Endothelial cell of hepatic sinusoid (primary cell): ENCODE measurements at regions not wholly inside any gene's neighbourhood (a gene's known extent, or its start where the extent isn't known, plus 50 kb on each side); places are given as distances from the start of the nearest gene placed in this dataset.

Experiments
- in situ Hi-C: cut with HindIII; loops from 2 replicates; pipeline ENCODE4 v1.10.0; 2017; ENCODE audit warnings: low sequenced_read_pairs

DNA sequence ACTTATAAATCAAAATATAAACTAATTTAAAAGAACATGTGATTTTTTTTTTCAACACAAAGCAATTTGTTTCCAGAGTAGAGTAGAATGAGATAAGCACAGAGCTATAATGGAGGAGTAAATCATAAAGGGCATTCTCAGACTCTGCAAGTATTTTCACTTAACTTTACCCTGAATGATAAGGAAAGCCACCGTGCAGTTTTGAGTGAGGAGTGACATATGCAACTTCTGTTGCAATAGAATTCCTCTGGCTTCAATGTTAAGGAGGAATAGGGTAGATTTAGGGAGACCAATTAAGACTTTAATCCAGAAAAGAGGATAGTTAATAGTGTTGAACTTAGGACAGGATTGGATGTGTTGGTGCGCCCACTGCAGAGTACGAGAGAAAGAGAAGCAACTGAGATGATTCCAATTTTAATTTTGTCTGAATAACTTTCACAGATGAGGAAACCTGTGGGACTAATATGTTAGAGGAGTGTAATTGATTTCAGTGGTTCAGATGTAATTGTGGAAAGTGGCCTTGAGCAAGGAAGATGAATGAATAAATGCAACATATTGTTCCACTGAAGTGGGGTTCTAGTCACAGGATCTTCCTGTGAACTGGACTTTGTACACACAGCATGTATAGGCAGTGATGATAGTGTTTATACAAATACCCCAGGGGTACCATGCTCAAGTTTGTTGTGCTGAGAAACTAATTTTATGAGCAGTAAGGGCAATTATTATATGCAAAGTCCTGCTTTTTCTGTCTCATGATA is 255.5 kb upstream of the ANO3 start:
- in situ Hi-C loops, result no loop called here

DNA sequence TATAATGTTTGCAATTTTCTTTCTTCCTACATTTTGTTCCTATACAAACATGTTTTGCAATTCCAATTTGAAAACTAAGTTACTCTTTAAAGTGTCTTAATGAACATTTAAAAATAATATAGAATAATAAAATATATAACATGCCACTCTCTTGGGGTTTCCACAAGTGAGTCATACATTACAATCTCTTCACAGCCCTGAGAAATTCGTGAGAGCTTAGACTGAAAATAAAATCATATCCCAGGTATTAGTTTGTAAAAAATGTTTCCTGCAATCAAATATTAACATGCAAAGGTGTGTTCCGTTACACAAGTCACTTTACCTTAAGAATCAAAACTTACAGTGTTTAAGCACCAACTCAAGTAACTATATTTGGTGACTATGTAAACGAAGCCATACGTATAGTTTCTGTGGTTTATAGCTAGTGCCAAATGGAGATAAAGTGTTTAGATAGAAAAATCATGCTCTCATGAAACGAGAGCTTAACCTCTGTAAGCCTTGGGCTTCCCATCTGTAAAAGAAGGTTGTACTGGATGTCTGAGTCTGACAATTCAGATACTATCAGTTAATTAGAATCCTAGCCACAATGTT is 253.6 kb upstream of the ANO3 start:
- in situ Hi-C loops, result no loop called here

- in situ Hi-C loops, result no loop called here
These were observed 247.6 kb upstream of the ANO3 start for GRCh38 chr11:26084313-26084712.

- in situ Hi-C loops, result no loop called here
These were observed 245.9 kb upstream of the ANO3 start for GRCh38 chr11:26086028-26086427.

DNA sequence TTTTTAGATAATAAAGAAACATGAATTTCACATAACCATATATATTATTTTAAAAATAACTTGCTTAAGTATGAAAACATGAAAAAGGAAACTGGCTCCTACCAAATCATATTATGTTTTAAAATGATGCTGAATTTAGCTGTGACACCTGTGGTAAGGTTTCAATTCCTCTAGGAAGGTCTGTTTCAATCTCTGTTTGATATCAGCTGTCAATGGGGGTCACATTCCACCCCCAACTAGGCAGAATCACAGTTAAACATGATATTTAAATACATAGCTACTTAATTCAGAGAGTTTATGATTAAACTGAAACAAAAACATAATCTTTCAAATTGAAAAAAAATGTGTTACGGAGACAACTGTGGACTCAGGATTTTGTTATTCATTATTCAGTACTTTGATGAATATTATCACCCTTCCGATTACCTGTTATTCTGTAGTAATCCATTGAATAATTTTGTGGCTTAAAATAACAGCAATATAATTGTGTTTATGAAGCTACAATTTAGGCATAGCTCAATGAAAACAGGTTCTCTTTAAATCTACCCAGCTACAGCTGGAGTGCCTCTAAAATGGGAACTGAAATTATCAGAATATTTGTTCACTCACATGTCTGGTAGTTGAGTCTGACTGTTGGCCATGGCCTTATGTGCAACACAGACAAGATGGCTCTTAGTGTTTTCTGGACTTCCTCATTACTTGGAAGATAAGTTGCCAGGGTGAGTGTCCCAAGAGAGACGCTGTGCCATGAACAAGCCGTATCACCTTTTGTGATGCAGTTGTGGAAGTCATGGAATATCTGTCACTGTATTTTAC is 244.6 kb upstream of the ANO3 start:
- in situ Hi-C loops, result no loop called here

GRCh38 chr11:26088391-26088790 is 243.5 kb upstream of the ANO3 start:
- in situ Hi-C loops, result no loop called here

DNA sequence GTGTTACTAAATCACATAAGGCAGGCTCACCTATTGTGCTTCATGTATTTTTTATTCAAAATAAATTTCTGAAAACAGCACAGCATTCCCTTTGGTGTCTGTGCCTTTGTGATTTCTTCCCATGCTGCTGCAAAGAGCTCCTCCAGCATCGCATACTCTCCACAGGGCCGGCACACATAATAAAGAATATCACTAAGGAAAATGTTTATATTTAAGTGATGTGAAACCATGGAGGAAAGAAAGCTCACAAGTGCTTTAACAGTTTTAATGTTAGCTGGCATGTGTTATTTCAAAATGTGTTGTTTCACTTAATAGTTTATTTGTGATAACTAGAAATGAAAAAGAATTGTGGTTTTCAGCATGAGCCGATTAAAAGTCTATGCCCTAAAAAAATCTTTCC is 241.3 kb upstream of the ANO3 start:
- in situ Hi-C loops, result no loop called here

DNA sequence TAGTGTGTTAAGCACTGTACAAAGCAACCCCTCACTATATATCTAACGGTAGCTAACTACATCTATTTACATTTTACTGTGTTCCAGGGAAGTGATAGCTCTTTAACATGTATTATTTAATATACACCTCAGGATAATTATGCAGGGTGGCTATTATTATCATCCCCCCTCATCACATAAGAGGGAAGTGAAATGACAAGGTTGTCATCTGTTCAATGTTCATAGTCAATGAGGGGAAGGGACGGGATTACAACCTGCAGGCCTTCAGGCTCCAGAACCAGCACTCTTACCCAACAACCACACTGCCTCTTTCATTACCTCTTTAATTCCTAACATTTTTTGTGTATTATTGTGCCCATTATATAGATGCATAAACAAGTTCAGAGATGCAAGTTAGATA is 238.7 kb upstream of the ANO3 start:
- in situ Hi-C loops, result no loop called here

GRCh38 chr11:26095340-26095739 is 236.6 kb upstream of the ANO3 start:
- in situ Hi-C loops, result no loop called here

GRCh38 chr11:26096451-26096850 is 235.5 kb upstream of the ANO3 start:
- in situ Hi-C loops, result no loop called here

DNA sequence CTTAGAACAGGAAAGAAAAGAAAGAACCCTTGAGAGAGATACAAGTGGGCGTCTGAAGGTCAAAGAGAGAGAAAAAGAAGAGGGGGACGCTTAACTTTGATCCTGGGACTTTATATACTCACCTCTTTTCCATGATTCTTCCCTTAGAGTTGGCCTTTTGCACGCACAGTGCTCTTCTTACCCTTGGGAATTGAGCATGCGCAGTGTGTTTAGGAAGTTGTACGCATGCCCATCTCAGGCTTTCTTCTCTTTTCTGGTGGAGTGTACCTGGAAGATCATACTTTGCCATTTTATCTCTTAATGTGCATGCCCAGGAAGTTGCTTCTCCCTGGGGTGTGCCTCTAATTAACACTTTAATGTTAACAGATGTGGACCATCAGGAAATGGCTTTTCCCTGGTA is 229.6 kb upstream of the ANO3 start:
- in situ Hi-C loops, result no loop called here

DNA sequence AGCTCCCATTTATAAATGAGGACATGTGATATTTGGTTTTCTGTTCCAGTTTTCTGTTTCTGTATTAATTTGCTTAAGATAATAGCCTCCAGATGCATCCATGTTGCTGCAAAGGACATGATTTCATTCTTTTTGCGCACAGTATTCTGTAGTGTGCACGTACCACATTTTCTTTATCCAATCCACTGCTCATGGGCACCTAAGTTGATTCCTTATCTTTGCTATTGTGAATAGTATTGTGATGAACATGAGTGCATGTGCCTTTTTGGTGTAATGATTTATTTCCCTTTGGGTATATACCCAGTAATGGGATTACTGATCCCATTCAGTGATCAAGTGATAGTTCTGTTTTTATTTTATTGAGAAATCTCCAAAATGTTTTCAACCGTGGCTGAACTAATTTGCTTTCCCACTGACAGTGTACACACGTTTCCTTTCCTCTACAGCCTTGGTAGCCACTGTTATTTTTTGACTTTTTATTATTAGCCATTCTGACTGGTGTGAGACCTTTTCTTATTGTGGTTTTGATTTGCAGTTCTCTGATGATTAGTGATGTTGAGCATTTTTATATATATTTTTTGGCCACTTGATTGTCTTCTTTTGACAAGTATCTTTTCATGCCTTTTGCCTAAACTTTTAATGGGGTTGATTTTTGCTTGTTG is 226.0 kb upstream of the ANO3 start:
- in situ Hi-C loops, result no loop called here

DNA sequence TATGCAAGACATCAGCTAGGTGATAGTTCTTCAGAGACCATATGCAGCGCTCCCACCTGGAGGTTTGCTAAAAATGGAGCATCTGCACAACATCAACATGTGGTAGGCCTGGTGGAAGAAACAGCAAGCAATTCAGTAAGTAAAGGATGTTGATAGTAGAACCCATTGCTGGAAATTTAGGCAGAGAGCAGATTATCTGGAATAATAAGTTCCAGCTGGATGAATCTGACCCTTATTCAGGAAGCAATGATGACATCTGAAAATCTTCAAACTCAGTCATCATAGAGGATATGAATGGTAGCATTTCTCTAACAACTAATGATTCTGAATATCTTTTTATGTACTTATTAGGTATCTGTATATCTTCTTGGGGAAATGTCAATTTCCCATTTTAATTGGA is 225.2 kb upstream of the ANO3 start:
- in situ Hi-C loops, result no loop called here

DNA sequence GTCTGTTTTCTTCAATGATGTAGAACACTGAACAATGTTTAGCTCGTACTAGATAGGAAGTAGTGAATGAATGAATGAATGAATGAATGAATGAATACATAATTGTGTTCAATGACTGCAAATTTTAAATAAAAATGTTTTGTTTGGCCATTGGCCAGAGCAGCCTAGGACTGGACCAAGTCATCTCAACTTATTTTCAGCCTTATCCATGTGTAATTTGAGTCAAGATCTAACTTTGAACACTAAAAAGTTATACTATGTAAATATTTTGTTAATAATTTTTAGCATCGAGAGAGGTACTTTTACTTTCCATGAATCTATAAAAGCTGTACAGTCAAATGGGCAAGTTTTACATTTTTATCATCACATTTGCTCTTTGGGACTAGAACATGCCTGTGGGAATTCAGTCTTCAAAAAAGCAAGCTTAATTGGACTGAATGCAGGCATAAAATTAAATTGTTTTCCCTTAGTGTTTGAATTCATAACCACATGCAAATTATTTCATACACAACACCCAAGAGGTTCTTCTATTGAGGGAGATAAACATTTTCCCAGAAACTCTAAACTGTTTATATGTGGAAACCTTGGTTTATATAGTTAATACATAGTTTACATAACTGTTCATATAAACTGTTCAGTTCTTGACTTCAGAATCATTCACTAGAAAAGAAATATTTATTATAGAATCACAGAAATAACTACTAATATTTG is 222.1 kb upstream of the ANO3 start:
- in situ Hi-C loops, result no loop called here

DNA sequence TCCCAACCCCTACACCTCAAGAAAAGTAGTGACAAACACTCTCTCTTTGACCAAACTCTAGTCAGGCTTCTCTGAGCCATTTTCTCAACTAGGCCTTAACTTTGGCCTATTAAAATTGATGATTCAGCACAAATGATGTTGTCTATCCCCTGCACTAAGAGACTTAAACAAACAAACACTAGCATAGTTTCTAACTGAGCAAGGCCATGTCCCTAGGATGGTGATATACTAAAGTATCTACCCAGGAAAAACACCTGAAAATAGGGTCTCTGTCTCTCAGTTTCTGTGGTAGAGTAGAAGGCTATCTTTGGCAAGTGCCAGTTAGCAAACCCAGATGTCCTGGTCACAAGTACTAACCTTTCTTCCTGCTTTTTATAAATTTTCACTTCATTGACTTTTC is 219.7 kb upstream of the ANO3 start:
- in situ Hi-C loops, result no loop called here

GRCh38 chr11:26121466-26121865 is 210.5 kb upstream of the ANO3 start:
- in situ Hi-C loops, result no loop called here

- in situ Hi-C loops, result no loop called here
These were observed 205.2 kb upstream of the ANO3 start for GRCh38 chr11:26126741-26127140.

DNA sequence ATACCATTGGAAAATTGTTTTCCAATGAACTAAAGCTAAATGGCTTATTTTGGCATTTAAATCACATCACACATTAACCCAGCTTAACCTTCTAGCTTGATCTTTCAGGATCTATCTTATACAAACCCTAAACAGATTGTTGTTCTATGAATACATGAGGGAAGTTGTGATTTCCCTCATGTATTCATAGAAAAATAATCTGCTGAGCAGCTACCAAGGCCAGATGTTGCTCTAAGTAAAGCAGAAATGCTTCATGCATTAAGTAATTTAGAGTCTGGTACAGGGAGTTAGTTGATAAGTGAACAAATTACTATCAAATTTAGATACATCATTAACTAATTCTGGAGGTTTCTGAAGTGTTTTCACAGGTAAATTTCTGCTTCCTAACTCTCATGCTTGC is 204.6 kb upstream of the ANO3 start:
- in situ Hi-C loops, result no loop called here

DNA sequence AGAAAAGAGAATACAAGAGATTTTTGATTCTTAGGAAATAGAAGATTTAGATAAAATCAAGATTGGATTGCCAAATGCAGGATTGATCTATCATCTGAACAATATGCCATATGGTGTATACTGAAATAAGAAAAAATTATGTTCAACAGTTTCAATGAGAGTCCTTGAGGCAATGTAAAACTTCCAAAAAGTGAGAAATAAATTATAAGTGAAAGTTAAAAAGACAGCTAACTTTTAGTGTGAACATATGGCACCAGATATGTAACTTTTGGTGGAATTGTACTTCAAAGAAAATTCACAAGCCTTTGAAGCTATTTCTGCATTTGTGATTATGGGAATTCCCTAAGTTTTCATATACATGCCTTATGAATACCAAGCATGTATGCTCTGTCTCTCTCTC is 200.5 kb upstream of the ANO3 start:
- in situ Hi-C loops, result no loop called here

- in situ Hi-C loops, result no loop called here
These were observed 197.9 kb upstream of the ANO3 start for GRCh38 chr11:26134053-26134452.
